HG02973 (cell line): ENCODE measurements at regions not wholly inside any gene's neighbourhood (a gene's known extent, or its start where the extent isn't known, plus 50 kb on each side); places are given as distances from the start of the nearest gene placed in this dataset.

Experiments
- ATAC-seq: cut with Tn5 transposase; IDR thresholded peaks from one replicate; pipeline ENCODE4 v1.9.1; 2021; ENCODE audit warnings: moderate library complexity; ENCODE audit not compliant: unreplicated experiment

- no peak for ATAC-seq
These were observed 219.3 kb upstream of the SH3BP4 start for GRCh38 chr2:234732404-234733092.

GRCh38 chr2:234731236-234731635 is 220.6 kb upstream of the SH3BP4 start:
- no peak for ATAC-seq

- no peak for ATAC-seq
These were observed 221.7 kb upstream of the SH3BP4 start for GRCh38 chr2:234730066-234730640.

GRCh38 chr2:234725528-234726264 is 226.1 kb upstream of the SH3BP4 start:
- no peak for ATAC-seq

GRCh38 chr2:234724850-234725249 is 227.0 kb upstream of the SH3BP4 start:
- ATAC-seq = no peak

GRCh38 chr2:234723400-234723799 is 226.5 kb upstream of the ARL4C start:
- ATAC-seq = no peak

GRCh38 chr2:234722176-234722575 is 225.3 kb upstream of the ARL4C start:
- ATAC-seq = no peak

- no peak for ATAC-seq
These were observed 222.3 kb upstream of the ARL4C start for GRCh38 chr2:234719116-234719716.

- ATAC-seq = no peak
These were observed 219.4 kb upstream of the ARL4C start for GRCh38 chr2:234716271-234716670.

- ATAC-seq = no peak
These were observed 218.9 kb upstream of the ARL4C start for GRCh38 chr2:234715671-234716250.

- ATAC-seq = no peak
These were observed 217.8 kb upstream of the ARL4C start for GRCh38 chr2:234714711-234715110.

- no peak for ATAC-seq
These were observed 215.6 kb upstream of the ARL4C start for GRCh38 chr2:234712421-234712935.

GRCh38 chr2:234711308-234711707 is 214.4 kb upstream of the ARL4C start:
- no peak for ATAC-seq

GRCh38 chr2:234710587-234710986 is 213.7 kb upstream of the ARL4C start:
- no peak for ATAC-seq

- ATAC-seq = no peak
These were observed 213.2 kb upstream of the ARL4C start for GRCh38 chr2:234710066-234710465.

- no peak for ATAC-seq
These were observed 211.8 kb upstream of the ARL4C start for GRCh38 chr2:234708717-234709116.

- no peak for ATAC-seq
These were observed 211.3 kb upstream of the ARL4C start for GRCh38 chr2:234708091-234708683.

- ATAC-seq = no peak
These were observed 209.2 kb upstream of the ARL4C start for GRCh38 chr2:234706086-234706485.

GRCh38 chr2:234705108-234705507 is 208.2 kb upstream of the ARL4C start:
- no peak for ATAC-seq

GRCh38 chr2:234703258-234703657 is 206.4 kb upstream of the ARL4C start:
- no peak for ATAC-seq

- no peak for ATAC-seq
These were observed 205.9 kb upstream of the ARL4C start for GRCh38 chr2:234702731-234703225.
